Natural killer cell treated with Interleukin-12 subunit alpha and Interleukin-12 subunit beta and Interleukin-15 and Interleukin-18, amount 100 ng/mL, for 72 hours (primary cell): ENCODE measurements at regions not wholly inside any gene's neighbourhood (a gene's known extent, or its start where the extent isn't known, plus 50 kb on each side); places are given as distances from the start of the nearest gene placed in this dataset.

Source experiments
- ATAC-seq, 2 donors: fragments of 150-1000 bp; cut with Tn5 transposase in 1 of 2; sonication (Bioruptor Pico), chemical (Tn5 transposase) in 1 of 2; 2 replicates each; pipeline ENCODE4 v1.10.0; 2021
- DNase-seq: peaks from one replicate; pipeline ENCODE4 v3.0.0; 2022; ENCODE audit warnings: low spot score
- H3K27ac Mint-ChIP-seq, 2 donors: 1 replicate in 1 of 2; 2 replicates in 1 of 2; pipeline ENCODE4 v1.8.0; 2022; ENCODE audit warnings: mixed read lengths in 2 of 2, mild to moderate bottlenecking in 1 of 2, moderate library complexity in 1 of 2
- H3K27me3 Mint-ChIP-seq, 2 donors: 1 replicate in 1 of 2; 2 replicates in 1 of 2; pipeline ENCODE4 v1.8.0; 2022; ENCODE audit warnings: mixed read lengths in 2 of 2
- H3K36me3 Mint-ChIP-seq: one replicate; pipeline ENCODE4 v1.8.0; 2022; ENCODE audit warnings: mixed read lengths
- H3K4me1 Mint-ChIP-seq, 2 donors: 1 replicate in 1 of 2; 2 replicates in 1 of 2; pipeline ENCODE4 v1.8.0; 2022; ENCODE audit warnings: low read depth in 2 of 2, mixed read lengths in 2 of 2, mild to moderate bottlenecking in 1 of 2
- H3K4me3 Mint-ChIP-seq: one replicate; pipeline ENCODE4 v1.8.0; 2022; ENCODE audit warnings: mixed read lengths
- H3K9me3 Mint-ChIP-seq: 2 replicates; pipeline ENCODE4 v1.8.0; 2022; ENCODE audit warnings: mixed read lengths

GRCh38 chr5:34603378-34603777 lies 52.8 kb upstream of the RAI14 start:
- H3K27me3 Mint-ChIP-seq: peaks cover 4 to 9% of the 10 kb centered on the region in 2 donors
- ATAC-seq: peak in 1 of 2 donors; percentile 45
- no peaks in the 10 kb centered on the region for H3K4me1 Mint-ChIP-seq
- H3K9me3 Mint-ChIP-seq: no peaks in the 10 kb centered on the region
- no peak overlapping the region for H3K4me3 Mint-ChIP-seq
- no peaks in the 10 kb centered on the region for H3K36me3 Mint-ChIP-seq
- no peak for DNase-seq
- H3K27ac Mint-ChIP-seq: no peak overlapping the region

DNA sequence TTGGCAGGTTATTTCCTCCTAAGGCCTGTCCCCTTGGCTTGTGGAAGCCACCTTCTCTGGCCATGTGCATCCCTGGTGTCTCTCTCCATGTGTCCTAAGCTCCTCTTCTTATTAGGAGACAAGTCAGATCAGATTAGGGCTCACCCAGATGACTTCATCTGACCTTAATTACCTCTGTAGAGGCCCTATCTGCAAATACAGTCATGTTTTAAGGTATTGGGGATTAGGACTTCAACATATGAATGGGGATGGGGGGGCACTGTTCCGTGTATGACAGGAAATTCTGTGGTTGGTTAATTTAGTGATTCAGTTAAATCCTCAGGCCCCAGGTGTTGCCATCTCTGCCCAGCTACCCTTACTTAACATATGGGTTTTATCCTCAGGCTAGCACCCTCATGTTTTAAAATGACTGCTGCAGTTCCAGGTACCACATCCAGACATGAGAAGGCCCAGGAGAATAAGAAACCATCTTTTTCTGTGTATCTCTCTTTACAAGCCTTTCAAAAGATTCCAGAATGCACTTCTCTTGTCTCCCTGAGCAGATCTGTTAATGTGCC lies 51.9 kb upstream of the RAI14 start:
- Mint-ChIP-seq H3K36me3 (no peaks in the 10 kb centered on the region), H3K9me3 (no peaks in the 10 kb centered on the region), H3K4me3 (no peak overlapping the region), H3K27me3 (peaks cover 6 to 9% of the 10 kb centered on the region in 2 donors), H3K4me1 (no peaks in the 10 kb centered on the region), H3K27ac (no peak overlapping the region)
- no peak for ATAC-seq
- no peak for DNase-seq

DNA sequence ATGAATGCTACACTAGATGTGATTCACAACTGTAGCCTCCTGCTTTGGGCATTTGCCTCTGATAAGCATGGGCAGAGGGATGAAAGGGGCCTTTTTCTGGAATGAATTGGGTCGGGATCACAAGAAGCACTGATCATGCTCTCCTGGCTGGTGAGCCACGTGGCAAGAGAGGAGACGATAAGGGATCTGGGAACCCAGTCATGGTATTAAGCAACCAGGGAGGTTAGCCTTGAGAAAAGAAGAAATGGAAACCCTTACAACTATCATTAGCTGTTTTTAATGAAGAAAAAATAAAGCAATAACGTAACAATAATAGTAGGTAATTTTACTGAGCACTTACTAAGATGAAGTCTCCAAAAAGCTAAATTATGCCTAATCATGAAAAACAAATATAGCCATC lies 50.0 kb upstream of the RAI14 start:
- DNase-seq: no peak
- ATAC-seq: no peak
- peaks cover 6 to 9% of the 10 kb centered on the region in 2 donors for H3K27me3 Mint-ChIP-seq
- no peaks in the 10 kb centered on the region for H3K36me3 Mint-ChIP-seq
- H3K4me3 Mint-ChIP-seq: no peak overlapping the region
- H3K27ac Mint-ChIP-seq: no peak overlapping the region
- no peaks in the 10 kb centered on the region for H3K4me1 Mint-ChIP-seq
- no peaks in the 10 kb centered on the region for H3K9me3 Mint-ChIP-seq
